ENCODE measurements at regions not wholly inside any gene's neighbourhood (a gene's known extent, or its start where the extent isn't known, plus 50 kb on each side); places are given as distances from the start of the nearest gene placed in this dataset.

DNA sequence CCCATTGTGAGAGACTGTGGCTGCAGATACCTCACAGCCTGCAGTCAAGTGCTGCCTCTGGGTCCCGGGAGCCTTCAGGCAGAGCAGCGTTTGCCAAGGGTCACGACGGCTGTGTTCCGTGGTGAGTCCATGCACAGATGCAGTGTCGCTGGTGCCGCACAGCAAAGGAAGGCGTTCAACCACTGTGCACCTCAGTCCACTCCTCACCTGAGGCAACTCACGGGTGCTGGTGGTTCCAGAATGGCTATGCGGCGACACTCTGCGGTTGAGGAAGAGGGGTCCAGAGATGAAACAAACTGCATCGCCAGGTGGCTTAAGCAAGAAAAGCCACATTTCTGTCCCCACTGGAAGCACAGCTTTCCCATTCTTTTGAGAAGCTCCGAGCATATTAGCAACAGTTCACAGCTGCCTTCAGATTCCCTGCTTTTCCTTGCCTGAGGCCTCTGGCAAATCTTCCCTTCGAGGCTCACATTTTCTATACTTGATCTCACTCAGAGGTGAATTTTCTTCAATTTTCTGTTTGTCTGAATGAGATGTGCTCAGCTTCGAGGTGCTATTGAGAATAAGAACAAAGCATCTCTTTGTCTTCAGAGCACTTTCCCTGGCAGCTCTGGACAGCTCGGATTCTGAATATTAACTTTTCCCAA, 208.8 kb upstream of the TWIST2 start:
- no peak for DNase-seq

DNA sequence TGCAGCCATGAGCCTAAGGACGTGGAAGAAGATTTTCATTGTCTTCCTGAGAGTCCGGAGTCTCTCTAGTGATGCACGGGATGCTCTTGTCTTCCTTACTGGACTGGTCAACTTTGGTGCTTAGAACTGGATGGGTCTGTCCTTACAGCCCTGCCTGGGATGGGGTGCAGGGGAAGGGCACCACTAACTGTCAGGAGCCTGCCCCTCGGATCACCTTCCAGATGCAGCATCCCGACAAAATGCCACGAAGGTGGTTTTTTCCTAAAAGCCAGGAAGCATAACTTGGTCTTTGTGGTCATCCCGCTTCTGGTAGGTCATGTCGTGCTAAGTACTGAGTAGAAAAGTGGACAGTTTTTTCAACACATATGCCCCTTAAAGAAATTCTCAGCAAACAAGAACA, 207.4 kb upstream of the TWIST2 start:
- DNase-seq, result no peak

GRCh38 chr2:238642973-238643372, 204.9 kb upstream of the TWIST2 start:
- no peak for DNase-seq

DNA sequence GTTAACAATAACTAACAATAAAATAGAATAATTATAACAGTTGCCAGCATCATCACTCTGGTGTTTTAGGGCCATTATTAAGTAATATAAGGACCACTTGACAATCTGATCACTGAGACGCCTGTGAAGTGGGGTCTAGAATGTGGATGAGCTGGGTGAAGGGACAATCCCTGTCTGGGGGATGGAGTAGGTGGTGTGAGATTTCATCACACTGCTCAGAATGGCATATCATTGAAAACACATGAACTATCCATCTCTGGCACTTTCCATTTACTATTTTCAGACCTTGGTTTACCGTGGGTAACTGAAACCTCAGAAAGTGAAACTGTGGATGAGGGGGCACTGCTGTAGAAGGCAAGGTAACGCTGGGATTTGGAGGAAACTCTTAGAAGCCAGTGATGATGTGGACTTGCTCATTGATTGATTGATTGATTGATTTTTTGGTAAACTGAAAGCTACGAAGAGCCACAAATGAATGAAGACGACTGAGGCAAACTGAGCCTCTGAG, 204.4 kb upstream of the TWIST2 start:
- DNase-seq, result no peak

DNA sequence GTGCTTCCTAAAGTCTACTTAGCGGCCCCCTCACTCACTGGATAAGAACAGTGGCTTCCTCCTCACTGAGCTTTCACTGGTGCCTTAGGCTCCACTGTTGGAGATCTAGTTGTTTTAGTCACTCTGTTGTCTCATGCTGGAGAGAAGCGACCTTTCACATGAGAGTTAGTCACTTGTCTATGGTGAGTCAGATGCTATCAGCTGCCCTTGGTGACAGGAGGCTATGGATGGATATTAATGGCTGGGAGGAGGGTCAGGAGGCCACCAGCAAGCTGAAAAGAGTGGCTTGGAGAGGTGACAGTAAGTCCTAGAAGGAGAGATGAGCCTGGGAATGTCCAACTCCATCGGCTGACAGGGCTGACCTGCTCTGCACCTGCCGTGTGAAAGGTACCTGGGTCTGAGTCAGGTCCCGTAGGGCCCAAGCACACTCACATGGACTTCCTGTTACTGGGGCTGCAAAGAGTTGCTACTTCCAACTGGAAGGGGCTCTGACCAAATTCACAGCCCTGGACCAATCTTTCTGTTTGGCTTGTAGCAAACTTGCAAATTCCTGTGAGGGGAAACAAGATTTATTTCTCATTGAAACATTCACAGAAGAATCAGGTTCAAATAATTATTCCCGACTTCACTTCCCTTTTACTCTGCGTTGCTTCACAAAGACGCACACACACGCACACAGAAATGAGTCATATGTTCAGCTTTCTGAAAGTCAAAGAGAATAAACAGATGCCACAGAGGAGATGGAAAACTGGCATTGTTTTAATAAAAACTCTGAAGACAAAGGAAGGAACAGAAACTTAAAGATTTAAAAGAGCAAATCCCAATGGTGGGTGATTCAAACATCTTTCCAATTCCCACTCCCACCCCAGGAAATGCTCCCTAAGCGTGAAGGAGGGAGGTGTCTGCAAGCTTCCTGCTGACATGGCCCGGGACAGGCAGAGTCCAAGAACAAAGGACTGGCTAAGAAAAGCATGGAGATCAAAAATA, 203.5 kb upstream of the TWIST2 start:
- DNase-seq, result no peak

DNA sequence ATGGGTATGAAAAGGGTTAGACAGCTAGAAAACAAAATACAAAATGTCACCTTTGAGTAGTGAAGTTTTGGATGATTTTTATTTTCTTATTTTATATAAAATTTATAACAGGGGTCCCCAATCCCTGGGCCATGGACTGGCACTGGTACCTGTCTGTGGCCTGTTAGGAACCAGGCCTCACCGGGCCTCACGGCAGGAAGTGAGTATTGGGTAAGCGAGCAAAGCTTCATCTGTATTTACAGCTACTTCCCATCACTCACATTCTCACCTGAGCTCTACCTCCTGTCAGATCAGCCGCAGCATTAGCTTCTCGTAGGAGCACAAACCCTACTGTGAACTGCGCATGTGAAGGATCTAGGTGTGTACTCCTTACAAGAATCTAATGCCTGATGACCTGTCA, 202.8 kb upstream of the TWIST2 start:
- no peak for DNase-seq

DNA sequence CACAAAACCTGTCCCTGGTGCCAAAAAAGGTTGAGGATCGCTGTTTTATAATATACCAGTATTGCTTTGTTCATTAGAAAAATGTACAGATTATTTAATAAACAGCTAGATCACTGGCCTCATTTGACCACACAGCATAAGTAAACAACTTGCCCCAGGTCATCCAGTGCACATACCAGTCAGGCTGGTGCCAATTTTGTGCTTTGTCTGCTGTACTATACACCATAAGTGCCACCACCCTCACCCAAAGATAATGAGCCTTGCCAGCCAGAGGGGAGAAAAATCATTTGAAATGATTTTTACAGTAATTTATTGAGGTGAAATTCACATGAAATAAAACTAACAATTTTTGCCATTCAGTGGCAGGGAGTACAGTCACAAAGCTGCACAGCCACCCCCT, 202.2 kb upstream of the TWIST2 start:
- no peak for DNase-seq

- no peak for DNase-seq
Measured at GRCh38 chr2:238646281-238646680, 201.6 kb upstream of the TWIST2 start.

GRCh38 chr2:238646803-238647202, 201.1 kb upstream of the TWIST2 start:
- DNase-seq, result no peak

DNA sequence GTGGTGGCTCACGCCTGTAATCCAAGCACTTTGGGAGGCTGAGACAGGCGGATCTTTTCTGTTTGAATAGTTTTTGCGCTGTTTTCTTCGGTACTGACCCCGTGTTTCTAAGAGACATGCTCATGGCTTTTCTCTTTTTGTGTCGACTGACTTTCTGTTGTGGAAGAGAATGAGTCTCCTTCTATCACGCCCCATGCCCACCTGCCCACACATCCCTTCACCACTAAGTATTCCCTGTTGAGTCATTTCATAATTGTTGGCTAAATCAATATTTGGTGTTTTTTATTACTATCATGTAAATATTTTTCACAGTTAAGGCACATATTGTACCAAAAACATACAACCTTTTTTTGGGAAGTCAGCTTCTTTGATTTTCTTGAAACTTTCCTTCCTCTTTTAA, 198.8 kb upstream of the TWIST2 start:
- DNase-seq, result no peak

GRCh38 chr2:238649936-238650518, 197.9 kb upstream of the TWIST2 start:
- DNase-seq, result no peak

- DNase-seq, result no peak
Measured at GRCh38 chr2:238650536-238650935, 197.3 kb upstream of the TWIST2 start.

DNA sequence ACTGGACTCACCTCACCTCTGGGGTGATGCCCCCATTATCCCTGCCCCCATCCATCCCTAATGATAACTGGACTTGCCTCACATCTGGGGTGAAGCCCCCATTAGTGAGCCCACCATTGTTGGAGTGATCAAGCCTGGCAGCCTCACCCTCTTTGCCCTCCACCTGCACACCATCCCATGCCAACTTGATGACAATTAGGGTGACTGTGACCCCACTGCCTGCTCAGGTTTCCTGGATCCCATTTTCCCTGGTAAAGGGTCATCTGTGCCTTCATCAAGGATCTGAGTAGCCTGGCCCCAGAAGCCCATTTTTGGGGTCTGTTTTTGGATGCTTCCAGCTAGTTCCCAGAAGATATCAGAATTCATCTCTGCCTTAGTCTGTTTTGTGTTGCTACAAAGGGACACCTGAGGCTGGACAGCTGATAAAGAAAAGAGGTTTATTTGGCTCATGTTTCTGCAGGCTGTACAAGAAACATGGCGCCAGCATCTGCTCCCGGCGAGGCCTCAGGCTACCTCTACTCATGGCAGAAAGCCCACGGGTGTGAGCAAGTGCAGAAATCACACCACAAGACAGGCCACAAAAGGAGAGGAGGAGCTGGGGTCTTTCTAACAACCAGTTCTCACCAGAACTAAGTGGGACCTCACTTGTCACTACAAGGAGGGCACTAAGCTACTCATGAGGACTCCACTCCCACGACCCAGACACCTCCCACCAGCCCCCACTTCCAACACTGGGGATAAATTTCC, 196.4 kb upstream of the TWIST2 start:
- DNase-seq, result no peak

DNA sequence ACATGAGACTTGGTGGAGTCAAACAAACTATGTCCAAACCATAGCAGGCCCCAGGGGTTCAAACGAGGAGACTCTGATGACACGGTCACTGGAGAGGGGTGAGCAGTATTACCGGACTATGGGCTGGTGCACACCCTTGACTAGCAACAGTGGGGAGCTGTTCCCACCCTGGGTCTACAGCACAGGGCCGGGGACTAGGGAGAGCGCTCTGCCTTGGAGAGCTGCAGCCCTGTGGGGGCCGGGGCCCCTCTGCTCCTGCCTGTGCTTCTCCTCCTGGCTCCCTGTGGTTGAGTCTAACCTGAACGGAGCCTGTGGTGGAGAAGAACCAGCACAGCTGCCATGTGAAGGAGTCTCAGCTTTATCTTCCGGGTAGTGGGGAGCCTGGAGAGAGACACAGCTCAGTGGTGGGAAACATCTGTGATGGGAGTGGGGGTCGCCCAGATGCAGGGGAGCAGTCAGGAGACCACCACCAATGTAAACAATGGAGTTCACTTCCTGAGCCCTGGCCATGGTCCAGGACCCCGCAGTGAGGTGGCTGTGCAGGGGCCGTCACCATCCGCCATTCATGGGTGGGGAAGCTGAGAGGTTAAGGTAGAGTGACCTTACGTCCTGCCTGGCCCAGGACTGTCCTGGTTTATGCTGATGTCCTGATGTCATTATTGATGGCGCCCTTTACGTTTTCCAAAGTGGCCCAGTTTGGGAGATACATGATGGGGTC, 195.7 kb upstream of the TWIST2 start:
- no peak for DNase-seq

- no peak for DNase-seq
Measured at GRCh38 chr2:238652771-238653157, 195.1 kb upstream of the TWIST2 start.

DNA sequence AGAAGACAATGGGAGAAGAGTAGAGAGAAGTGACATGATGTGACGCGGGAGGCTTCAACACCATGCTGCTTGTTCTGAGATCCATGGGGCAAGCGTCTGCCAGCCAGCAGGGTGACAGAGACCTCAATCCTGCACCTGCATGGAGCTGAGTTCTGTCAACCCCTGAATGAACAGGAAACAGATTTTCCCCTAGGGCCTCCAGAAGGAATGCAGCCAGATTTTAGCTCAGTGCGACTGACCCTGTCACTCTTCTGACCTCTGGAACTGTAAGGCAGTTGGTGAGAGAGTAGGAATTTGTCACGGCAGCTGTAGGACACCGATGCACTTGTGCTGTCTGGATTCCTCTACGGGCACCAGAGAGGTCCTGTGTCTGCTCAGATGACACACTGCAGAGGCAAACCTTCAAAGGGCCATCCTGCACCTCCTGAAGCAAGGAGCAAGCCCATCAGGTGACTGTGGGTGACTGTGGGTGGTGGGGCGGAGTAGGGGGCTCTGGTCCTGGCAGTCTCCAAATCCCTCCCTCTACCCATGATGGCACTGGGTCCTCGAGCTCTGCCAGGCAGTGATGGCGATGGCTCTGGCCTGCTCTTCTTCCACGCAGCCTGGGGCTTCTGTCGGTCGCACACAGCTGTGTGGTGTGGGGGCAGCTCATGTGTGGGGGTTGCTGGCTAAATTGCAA, 194.3 kb upstream of the TWIST2 start:
- no peak for DNase-seq

- DNase-seq, result no peak
Measured at GRCh38 chr2:238654479-238655197, 193.2 kb upstream of the TWIST2 start.

GRCh38 chr2:238655198-238655860, 192.6 kb upstream of the TWIST2 start:
- DNase-seq, result no peak

DNA sequence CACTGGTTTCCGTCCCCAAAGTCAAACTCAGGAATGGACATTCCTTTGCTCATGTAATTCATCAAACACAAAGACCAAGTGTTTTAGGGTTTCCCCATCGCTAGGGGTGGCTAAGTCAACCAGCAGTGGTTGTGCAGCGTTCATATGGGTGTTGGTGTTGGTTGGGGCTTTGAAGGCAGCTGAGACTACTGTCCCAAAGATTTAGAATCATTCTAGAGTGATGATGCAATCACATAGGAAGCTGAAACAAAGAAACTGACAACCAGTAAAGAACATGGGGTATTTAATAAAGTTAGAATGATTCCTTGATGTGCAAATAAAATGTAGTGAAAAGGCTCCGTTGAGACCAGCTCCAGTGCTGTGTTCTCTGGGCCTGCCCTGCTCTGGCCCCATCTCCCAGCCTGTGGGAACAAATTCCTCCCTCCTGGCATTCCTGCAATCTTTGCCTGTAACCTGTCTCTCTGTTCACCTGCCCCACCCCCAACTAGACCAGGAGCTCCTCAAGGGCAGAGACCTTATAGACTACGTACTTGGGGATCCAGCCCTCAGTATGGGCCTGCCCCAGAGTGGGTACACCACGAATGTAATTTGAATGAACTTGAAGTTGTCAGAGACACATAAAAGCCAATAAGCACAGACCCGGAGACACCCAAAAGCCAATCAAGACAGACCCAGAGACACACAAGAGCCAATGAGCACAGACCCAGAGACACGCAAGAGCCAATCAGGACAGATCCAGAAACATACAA, 191.7 kb upstream of the TWIST2 start:
- no peak for DNase-seq

Measured in NK-92 treated with Interleukin-12 subunit alpha and Interleukin-12 subunit beta, amount 100 ng/mL, for 24 hours (cell line).